NCI-H345 (cell line): ENCODE measurements at regions not wholly inside any gene's neighbourhood (a gene's known extent, or its start where the extent isn't known, plus 50 kb on each side); places are given as distances from the start of the nearest gene placed in this dataset.
"Not testable (repeated sequence)": the region's sequence is repeated elsewhere in the genome, so short reads cannot be mapped to it uniquely, and the experiment has no call there.

Experiments used
- DNase-seq: peaks from one replicate; lab custom pipeline; 2025; lab: John Stamatoyannopoulos, UW

DNA sequence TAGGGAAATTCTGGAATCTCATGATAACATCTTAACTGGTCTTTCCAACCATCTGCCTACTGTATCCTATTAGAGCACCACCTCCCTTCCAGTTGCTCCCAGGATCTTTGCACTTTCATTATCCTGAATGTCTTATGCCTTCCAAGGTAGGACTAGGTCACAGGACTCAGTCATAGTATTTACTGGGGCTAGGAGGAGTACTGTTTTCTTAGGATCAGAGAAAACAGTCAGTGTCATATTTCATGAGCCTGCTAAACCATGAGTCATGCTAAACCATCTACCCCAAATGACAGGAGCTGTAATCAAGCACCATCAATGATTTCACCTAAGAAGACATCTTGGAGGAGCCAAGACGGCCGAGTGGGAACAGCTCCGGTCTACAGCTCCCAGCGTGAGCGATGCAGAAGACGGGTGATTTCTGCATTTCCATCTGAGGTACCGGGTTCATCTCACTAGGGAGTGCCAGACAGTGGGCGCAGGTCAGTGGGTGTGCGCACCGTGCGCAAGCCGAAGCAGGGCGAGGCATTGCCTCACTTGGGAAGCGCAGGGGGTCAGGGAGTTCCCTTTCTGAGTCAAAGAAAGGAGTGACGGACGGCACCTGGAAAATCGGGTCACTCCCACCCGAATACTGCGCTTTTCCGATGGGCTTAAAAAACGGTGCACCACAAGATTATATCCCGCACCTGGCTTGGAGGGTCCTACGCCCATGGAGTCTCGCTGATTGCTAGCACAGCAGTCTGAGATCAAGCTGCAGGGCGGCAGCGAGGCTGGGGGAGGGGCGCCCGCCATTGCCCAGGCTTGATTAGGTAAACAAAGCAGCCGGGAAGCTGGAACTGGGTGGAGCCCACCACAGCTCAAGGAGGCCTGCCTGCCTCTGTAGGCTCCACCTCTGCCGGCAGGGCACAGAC is 1439.2 kb upstream of the ACVR2A start:
- peak; percentile 15 for DNase-seq

DNA sequence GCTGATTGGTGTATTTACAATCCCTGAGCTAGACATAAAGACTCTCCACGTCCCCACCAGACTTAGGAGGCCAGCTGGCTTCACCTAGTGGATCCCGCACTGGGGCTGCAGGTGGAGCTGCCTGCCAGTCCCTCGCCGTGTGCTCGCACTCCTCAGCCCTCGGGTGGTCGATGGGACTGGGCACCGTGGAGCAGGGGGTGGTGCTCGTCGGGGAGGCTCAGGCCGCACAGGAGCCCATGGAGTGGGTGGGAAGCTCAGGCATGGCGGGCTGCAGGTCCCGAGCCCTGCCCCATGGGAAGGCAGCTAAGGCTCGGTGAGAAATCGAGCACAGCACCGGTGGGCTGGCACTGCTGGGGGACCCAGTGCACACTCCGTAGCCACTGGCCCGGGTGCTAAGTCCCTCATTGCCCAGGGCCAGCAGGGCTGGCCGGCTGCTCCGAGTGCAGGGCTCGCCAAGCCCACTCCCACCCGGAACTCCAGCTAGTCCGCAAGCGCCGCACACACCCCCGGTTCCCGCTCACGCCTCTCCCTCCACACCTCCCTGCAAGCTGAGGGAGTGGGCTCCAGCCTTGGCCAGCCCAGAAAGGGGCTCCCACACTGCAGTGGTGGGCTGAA is 1441.2 kb upstream of the ACVR2A start:
- not testable (repeated sequence) for DNase-seq

DNA sequence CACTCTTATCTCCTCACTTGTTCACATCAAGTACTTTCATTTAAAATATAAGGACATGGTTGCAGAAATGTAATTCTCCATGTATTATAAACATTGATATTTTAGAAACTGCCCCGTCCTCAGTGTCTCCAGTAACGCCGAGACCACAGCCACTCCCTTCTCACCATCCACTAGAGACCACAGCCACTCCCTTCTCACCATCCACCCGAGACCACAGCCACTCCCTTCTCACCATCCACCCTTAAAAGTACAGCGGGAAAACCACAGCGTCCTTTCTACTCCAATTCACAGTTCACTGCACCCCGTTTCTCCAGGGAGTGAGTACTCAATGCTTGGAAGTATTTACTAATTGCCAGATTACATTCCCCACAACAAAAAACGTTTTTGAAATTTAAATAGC is 1452.2 kb upstream of the ACVR2A start:
- DNase-seq: no peak

DNA sequence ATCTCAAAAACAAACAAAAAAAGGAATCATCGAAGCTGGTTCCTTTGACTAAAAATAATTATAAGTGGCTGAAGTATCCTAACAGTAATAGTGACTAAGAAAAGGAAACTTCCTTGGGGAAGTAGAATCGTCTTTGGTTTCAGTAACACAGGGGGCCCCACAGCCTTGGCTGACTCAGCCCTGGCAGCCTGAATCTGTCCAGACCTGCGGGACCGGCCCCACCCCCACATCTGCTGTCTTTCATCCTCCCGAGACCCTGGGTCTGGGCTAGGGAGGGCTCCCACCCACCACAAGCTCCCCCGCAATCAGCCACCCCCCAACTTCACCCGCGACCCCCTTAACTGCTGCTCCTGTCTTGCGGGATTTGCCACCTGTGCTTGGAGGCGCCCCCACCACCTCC is 1452.6 kb upstream of the ACVR2A start:
- no peak for DNase-seq

DNA sequence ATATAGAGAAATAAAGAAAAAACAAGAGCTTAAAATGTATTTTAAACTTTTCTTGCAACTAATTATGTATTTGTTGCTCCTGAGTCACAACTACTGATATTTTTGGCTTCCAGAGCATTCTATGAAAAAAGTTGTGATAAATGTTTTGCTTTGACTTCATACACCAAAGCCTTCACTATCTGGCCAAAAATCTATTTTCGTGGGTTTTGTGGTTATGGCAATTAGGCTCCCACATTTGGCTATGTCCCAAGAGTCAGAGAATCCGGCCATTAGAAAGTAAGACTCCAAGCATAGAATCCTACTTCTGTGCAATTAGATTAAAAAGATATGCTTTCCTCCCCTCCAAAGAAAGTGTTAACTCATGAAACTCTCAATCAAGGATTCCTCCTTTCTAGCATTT is 1456.1 kb upstream of the ACVR2A start:
- DNase-seq: no peak

DNA sequence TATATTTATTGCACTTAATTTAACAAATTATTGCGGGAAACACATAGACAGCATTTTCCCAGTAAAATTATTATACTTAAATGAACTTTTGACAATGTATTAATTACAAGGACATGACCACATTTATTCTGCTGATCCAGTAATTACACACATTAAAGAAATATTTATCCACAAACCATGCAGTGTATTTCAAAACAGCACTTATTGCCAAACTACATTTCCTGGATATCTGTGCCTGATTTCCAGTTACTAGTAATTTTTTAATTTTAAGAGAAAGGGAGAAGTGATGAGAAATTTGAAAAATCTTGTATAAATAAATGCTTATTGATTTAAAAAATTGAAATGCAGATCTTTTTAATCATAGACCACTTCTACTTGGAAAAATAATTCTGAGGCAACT is 1458.7 kb upstream of the ACVR2A start:
- no peak for DNase-seq

DNA sequence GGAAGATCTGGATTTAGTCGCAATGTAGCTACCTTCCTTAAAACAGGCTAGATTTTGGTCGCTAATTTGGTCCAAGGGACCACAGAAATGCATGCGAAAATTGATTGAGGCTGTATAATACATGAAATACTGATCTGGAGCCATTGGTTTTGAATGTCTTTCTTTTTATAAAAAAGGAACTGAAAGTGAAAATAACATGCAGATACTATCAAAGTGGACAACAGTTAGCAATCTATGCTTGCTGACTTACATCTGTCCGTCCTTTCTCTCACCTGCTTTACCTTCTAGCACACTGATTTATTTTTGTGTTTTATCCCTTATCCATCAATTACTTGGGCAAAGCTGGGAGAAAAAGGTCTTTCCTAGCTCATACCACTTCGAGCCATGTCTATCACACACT is 1459.8 kb upstream of the ACVR2A start:
- no peak for DNase-seq

DNA sequence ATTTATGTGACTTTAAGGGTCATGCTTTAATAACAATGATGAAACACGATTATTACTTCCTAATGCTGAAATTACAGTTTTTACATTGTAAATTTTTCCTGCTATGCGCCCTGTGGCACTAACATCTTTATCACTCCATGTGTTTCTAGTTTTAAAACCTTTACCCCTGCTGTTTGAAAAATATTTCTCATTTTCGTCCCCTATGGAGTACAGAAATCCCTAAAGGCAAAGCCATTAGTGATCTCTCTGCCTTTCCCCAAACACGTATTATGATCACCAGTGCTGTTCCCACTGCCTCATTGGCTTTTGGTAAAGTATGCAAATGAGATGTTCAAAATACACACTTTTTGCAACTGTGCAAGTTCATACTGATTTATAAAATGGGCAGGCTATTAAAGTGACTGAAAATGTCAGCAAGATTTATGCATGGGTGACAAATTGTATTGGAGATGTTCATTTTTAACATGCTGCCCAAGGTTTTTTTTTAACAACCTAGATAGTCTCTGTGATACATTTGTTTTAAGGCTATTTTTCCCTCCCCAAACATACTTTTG is 1468.2 kb upstream of the ACVR2A start:
- no peak for DNase-seq

DNA sequence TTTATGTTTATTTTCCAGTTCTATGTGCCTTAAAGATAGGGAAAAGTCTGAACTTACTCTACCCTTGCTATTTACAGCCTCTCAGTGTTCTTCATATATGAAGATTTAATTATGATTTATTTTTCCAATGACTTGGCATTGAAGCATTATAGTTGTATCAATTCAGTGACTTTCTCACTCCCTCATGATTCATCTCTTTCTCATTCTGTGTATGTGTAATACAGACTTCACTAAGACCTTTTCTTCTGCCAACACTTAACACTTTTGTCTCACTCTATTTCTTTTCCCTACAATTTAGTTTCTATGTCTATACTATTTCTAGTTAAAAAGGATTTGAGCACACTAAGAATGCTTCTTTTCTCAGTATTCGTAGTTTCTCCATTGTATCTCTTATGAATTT is 1470.3 kb upstream of the ACVR2A start:
- DNase-seq: no peak

DNA sequence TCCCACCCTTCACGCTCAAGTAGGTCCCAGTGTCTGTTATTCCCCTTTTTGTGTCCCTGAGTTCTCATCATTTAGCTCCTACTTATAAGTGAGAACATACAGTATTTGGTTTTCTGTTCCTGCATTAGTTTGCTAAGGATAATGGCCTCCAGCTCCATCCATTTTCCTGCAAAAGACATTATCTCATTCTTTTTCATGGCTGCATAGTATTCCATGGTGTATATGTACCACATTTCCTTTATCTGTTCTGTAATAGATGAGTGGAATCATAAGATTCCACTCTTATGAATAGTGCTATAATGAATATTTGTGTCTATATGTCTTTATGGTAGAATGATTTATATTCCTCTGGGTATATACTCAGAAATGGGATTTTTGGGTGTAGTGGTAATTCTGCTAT is 1473.5 kb upstream of the ACVR2A start:
- not testable (repeated sequence) for DNase-seq

DNA sequence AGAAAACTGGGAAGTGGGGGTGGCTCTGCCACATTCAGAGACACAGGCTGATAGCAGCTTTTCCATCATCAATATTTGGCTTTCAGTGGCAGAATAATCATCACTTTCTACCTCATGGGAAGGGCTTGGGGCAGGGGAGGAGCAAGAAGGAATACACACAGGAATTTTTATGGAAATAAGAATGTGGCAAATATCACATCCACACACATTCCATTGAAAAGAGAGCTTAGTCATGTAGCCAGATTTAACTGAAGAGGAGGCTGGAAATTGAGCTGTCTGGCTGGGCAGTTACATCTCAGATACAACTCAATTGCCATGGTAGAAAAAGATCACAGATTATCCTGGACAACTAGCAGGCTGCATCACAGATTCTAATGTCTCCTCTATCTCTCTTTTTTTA is 1474.0 kb upstream of the ACVR2A start:
- no peak for DNase-seq

DNA sequence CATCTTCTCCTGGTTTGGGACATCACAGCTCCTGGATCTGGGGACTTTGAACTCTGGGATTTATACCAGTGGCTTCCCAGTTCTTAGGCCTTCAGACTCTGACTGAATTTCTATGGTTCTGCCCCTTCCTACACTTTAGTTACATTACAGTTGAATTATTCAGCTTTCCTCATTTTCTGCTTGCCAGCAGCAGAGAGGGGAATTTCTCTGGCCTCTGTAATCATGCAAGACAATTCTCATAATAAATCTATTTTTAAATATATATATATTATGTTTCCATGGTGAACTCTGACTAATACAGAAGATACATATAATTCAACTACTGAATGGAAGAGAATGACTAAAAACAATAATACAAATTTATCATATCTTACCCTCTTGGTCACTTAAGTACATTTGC is 1478.6 kb upstream of the ACVR2A start:
- no peak for DNase-seq

DNA sequence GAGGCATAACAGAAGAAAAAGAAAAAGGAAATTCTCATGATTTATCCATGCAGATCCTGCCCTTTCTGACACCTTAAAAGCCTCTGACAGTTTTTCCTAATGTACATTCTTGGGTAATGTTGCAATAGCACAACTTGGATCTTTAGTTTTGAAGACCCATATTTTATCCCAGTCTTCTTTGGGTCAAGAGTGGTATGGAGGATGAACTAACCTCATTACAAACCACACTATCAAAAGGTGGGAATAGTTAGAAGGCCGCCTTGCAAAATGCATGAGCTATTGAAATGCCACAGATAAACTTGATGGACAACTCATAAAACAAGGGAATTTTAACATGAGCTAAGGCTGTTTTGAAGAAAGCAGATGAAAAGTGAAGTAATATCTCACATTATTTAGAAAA is 1479.8 kb upstream of the ACVR2A start:
- no peak for DNase-seq

DNA sequence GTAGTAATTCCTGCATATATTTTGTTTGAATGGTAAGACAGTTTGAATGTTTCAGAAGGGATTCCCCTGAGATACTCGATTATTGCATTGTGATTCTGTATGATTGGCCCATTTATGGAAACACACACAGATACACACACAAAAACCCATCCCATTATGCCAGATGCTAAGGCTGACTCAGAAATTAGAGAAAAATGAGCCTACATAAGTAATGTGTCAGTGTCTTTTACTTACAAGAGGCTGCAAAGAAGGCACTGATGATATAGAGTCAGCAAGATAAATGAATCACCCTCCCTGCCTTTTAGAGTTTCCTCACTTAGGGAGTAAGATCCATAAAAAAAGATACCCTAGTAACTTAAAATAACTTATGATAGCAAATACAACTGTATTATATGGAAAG is 1481.1 kb upstream of the ACVR2A start:
- no peak for DNase-seq

DNA sequence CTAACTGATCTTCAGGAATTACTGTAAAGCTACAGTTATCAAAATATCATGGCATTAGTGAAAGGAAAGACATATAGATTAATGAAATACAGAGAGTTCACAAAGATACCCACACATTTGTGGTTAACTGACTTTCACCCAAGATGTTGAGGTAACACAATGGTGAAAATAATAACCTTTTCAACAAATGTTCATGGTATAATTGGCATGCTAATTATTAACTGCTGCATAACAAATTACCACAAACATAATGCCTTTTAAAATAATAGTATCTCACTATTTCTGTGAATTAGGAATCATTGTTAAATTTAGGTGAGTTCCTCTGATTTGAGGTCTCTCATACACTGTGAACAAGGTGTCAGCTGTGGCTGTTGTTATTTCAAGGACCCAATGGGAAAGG is 1493.1 kb upstream of the ACVR2A start:
- DNase-seq: no peak

DNA sequence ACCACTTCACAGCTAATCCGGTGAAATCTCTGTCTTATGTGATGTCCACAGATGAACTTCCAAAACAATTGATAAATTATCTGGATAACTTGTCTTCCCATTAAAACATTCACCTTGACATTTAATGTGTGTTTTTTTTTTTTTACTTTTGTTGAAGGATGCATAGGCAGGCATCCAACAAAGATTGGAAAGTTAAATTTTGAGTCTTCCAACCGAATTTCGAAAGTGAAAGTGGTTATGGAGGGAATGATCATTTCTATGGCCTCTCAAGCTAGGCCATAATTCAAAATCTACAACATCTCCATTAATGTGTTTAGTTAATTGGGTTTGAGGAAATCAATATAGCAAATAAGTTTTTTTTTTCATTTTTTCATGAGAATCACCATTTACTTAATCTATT is 1495.5 kb upstream of the ACVR2A start:
- DNase-seq: no peak

DNA sequence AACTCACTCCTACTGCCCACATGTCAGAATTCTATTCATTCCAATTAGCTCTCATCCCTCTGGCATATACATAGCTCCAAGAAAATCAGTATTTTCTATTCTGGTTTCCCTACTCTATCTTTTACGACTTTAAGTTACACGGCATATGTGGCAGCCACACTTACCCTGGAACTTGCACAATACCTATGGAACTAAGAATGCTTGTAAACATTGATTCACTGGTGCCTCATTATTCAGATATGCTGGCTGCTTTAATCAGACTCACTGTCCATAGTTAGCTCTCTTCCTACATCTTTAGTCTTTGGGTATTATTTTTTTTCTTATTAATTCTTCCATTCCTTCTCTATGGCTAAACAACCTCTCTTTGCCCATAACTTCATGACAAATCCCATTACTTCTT is 1519.9 kb upstream of the ACVR2A start:
- no peak for DNase-seq

DNA sequence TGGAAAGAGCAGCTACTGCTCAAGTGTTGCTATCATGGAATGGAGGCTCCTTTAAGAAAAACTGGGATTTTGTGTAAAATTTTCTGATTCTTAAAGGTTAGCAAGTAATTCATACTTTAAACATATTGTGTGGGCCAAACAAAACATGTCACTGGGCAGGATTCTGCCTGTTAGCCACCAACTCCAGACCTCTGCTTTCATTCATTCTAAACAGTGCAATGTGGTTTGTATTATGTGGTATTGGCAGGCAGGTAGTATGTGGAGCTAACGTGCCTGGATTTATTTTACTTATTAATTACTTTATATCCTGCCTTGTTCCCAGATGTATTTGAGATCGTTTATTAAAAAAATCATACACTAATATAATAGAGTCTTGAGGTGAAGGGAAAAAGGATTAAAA is 1521.3 kb upstream of the ACVR2A start:
- no peak for DNase-seq

DNA sequence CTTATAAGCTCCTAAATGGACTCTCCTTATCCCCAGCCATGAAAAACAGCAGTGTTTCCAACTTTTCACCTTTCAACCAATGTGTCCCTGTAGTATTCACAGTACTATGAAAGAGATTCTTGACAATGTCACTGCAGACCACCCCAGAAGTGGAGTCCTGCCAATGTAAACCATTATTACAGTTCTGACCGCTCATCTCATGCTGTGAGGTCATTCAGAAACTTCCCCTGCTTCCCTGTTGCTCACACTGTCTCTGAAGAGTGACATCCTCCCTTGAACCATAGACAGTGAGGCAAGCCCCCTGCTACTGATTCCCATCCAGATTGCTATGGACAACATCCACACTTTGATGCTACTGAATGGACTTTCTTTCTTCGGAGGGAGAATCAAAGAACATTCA is 1523.7 kb upstream of the ACVR2A start:
- no peak for DNase-seq

DNA sequence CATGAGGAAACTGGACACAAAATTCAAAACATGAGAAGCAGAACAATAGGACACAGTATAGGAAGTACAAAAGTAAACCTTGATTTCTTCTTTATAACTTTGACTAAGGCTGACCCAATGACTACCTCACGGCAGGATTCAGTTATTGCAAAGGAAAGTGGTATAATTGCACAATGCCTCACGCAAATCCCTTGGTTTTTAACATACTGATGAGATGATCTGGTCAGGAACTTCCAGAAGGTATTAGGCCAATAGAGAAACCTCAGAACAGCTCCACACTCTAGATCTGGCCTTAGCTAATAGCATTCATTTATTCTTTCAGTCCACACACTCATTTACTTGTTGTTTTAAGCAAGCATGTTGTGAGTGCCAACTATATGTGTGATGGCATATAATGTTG is 1526.9 kb upstream of the ACVR2A start:
- DNase-seq: no peak

DNA sequence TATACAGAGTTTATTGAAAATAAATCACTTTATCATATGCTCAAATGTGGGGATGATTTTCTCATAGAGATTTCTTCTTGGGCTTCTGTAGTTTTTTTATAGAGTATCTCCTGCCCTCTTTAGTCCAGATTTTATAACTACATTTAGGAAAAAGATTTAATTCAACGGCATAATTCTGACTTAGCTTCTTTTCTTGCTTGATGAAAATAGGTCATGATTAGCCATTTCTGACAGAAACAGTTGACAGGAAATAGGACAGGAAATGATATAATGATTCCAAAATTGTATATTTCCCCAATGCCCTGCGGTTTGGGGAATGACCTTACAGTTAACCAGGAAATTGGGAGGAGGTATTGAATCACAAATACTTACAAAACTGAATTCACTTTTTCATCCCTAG is 1531.9 kb upstream of the ACVR2A start:
- DNase-seq: peak; percentile 14

DNA sequence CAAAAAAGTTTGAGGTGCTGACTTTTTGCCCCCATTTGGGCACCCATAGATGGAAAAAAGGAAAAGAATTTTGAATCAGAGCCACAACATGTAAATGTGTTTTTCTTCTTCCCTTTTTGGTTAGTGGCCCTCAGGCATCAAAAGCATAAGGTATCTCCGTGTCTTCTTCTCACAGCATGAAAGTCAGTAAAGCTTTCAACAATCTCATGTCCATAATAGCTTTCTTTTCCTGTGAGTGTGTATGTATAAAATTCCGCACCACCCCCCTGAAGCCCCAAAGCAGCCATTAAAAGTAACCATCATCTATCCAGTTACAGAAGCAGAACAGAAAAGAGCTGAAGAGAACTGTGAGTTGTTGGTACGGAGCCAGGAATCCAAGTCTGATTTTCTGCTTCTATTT is 1539.7 kb upstream of the ACVR2A start:
- DNase-seq: no peak

DNA sequence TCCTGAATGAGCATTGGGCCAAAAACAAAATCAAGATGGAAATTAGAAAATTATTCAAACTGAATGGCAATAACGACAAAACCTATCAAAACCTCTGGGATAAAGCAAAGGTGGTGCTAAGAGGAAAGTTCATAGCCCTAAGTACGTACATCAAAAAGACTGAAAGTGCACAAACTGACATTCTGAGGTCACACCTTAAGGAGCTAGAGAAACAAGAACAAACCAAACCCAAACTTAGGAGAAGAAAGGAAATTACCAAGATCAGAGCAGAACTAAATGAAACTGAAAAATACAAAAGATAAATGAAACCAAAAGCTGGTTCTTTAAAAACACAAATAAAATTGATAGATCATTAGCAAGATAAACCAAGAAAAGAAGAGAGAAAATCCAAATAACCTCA is 1543.5 kb upstream of the ACVR2A start:
- no peak for DNase-seq
